GM10847 (cell line): ENCODE measurements at regions not wholly inside any gene's neighbourhood (a gene's known extent, or its start where the extent isn't known, plus 50 kb on each side); places are given as distances from the start of the nearest gene placed in this dataset.

Source experiments
- POLR2A ChIP-seq: IDR thresholded peaks from 2 replicates; pipeline ENCODE4 v1.6.1; 2011; ENCODE audit not compliant: insufficient read length; ENCODE audit errors: extremely low read depth

DNA sequence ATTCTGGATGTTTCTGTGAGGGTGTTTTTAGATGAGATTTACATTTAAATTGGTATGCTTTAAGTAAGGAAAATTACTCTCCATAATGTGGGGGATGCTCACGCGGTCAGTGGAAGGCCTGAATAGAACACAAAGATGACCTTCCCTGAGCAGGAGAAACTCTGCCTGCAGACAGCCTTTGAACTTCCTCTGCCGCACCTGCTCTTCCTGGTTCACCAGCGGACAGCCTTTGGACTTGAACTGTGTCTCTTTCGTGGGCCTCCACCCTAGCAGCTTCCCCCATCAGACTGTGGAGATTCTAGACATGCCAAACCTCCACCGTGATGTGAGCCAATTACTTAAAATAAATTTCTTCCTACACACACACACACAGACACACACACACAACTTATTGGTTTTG, 210.7 kb downstream of the EFCAB11 start:
- no peak for TF ChIP-seq POLR2A

DNA sequence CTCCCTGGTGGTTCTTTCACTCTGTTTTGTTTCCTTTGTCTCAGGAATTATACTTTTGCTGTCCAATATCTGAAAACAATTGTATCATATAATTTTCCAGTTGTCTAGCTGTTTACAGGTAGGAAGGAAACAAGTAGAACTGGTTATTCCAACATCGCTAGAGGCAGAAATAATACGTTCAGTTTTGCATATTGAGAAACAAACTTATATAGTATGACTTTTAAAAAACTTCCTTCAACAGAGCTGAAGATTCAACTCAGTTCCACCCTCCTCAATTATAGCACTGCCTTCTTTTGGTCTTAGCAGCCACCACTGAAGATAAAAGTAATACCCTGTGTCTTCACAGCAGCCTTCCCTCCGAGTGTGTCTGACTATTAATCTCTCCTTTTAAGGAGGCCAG, 214.3 kb downstream of the EFCAB11 start:
- TF ChIP-seq POLR2A, result no peak

DNA sequence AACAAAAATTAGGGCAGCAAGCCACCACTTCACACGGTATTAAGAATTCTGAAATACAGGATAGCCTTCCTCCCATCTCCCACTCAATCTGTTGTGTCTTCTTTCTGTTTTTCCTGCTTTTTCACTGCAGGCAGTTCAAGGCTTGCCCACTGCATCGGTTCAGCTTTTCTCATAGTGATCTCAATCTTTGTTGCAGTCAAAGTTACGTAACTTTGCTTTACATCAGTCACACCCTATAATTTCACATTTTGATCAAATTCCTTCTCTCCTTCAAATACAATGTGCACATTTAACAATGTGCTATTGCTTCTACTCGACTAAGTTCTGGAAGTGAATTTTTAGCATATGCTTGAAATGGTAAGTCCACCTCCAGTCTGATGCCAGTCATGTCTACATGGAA, 217.6 kb downstream of the EFCAB11 start:
- no peak for TF ChIP-seq POLR2A

DNA sequence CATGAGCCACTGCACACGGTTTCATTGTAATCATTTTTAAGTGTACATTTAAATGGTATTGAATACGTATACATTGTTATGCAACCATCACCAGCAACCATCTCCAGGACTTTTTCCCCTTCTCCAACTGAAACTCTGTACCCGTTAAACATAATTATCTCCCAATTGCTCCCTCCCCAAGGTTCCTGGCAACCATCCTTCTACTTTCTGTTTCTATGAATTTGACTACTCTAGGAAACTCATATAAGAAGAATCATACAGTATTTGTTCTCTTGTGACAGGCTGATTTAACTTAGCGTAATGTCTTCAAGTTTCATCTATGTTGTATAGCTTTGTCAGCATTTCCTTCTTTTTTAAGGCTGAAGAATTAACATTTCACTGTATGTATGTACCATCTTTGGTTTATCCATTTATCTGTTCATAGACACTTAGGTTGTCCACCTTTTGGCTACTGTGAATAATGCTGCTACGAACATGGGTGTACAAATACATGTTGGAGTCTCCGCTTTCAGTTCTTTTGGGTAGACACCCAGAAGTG, 223.1 kb downstream of the EFCAB11 start:
- no peak for TF ChIP-seq POLR2A

DNA sequence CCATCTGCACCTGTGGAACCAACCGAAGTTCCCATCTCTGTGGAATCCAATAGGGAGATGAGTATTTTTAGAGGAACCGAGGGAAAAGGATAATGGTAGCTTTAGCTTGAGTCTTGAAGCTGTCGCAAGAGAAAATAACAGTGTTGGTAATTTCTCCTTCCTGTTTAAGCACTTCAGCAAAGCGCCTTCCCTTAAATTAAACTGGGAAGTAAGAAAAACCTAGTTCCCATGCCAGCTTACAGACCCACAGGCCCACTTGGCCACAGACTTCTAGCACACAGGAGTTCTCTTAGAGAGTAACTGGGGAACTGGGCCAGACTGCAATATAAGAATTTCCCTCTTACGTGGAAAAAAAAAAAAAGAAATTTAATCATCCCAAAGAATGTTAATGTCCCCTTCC, 223.8 kb downstream of the EFCAB11 start:
- no peak for TF ChIP-seq POLR2A

DNA sequence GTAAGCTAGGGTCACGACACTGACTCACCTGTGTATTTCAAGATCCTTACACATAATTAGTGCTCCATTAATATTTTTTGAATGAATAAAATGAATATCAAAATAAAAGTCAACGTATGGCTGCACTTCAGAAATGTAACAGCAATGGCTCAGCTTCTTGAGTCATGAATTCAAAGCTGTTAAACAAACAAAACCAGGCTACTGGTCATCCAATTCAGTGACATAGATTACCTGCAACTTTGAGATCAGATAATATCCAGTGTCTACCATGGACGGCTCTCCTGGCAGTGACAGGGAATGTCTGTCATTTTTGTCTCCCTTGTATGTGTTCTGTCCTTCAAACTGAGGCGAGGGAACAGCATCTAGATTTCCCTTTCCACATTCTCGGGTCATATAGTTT, 225.6 kb downstream of the EFCAB11 start:
- TF ChIP-seq POLR2A, result no peak

DNA sequence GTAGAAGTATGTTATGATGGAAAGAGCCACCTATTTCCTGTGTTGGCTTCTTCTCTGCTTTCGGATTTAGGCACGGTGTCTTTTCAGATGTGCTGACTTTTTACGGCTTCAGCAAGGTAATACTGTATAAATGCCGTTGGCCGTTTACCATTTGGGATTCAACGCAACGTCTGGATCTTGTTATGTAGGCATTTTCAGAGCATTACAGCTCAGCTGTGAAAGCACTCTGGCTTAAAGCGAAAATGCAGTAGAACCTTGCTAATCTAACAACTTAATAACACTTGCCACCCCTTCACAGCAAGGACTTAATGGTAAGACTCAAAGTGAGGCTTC, 229.9 kb downstream of the EFCAB11 start:
- no peak for TF ChIP-seq POLR2A

DNA sequence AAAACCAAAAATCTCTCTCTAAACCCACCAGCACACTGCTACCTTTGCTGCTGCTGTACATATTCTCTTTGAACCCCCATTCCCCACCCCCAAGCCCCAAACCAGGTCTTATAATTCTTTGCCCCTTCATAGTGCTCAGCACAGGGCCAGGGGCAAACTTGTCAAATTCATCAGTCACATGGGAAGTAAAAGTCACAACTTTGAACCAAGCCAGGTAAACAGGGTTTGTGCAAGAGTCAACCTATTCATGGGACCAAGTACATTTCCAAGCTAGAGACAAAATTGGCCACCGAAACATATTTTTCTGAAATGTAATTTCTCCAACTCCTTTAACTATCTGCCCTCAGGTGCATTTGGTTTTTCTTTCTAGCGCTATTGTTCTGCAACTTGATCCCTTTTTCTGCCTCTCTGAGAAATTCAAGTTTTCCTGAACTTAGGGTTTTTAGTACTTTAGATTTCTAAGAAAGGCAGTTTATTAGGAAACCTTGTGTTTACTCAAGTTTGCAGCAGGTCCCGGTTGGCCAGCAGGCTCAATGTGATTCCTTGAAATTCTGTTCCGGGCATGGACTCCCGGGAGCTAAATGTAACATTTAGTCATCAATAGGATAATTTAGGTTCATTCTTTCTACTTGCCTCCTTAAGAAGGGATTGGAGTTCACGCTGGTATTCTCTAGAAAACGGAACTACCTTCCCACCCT, 230.5 kb downstream of the EFCAB11 start:
- TF ChIP-seq POLR2A, result no peak

DNA sequence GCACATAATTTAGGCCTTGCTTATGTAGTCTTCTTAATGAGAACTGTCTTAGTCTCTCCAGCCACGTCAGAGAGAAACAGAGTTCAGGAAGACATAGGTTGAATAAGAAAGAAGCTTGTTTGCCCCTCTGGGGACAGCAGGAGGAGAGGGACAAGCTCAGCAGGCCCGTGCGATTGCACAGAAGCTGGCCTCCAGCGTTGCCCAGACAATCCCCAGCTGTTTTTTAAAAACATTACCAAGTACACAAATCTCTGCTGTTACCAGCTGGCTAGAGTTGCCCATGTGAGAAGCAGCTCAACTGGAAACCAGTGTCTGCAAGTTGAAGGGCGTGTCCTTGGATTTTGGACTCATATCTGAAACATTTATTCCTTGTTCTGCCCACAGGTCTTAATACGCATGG, 232.6 kb downstream of the EFCAB11 start:
- no peak for TF ChIP-seq POLR2A

DNA sequence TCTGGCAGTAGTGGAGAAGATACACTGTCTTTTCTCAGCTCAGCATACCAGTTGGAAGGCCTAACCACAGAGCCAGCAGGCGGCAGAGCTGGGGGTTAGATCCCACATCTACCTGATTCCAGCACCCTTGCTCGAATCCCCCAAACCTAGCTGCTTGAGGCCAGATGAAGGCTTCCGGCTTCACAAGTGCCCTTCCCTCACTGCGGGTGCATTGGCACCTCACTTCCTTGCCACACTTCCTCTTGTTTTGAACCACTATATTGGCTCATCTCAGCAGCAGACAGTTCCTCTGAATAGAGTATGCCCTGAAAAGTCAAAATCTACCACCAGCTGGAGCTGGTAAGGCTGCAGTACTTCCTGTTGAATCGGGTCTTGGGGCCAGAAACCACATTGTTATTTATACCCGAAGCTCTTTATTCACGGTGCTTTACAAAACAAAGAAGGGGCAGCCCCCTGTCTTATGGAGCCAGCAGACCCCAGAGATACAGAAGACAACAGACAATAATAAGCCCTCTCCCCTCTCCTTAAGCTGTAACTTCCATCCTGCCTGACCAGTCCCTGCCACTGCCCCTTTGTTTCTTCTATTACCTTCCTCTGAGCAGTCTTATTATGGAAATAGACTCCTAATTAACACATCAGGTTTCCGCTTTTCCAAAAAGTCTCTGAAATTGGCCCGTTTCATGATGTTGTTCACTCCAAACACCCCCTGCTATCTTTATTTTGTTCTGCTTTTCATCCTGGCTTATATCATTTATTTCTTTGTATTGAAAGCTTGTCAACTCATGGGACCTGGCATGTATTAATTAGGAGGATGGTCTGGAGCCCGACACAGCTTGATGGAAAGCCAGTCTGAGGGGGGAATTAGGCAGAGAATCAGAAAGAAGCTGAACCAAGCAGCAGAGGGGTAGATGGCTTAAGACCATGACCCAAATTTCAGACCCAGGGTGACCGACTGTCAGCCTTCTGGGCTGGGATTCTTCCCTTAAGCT, 233.5 kb downstream of the EFCAB11 start:
- TF ChIP-seq POLR2A, result no peak

DNA sequence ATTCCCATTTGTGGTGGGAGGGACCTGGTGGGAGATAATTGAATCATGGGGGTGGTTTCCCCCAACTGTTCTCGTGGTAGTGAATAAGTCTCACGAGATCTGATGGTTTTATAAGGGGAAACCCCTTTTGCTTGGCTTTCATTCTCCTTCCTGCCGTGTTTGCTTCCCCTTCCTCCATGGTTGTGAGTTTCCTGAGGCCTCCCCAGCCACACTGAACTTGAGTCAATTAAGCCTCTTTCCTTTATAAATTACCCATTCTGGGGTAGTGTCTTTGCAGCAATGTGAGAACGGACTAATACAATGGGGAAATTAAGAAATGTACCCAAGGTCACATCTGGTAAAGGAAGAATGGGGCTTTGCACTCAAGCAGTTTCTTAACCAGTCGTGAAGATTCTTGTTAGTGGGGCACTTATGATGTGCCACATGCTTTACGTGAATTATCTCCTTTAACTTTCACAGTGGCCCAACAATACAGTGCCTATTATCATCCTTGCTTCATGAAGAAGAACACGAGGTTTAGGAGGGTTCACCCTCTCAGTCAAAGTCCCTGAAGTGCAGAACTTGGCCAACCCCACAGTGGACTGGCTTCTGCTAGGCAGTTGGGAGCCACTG, 234.3 kb downstream of the EFCAB11 start:
- TF ChIP-seq POLR2A, result no peak

DNA sequence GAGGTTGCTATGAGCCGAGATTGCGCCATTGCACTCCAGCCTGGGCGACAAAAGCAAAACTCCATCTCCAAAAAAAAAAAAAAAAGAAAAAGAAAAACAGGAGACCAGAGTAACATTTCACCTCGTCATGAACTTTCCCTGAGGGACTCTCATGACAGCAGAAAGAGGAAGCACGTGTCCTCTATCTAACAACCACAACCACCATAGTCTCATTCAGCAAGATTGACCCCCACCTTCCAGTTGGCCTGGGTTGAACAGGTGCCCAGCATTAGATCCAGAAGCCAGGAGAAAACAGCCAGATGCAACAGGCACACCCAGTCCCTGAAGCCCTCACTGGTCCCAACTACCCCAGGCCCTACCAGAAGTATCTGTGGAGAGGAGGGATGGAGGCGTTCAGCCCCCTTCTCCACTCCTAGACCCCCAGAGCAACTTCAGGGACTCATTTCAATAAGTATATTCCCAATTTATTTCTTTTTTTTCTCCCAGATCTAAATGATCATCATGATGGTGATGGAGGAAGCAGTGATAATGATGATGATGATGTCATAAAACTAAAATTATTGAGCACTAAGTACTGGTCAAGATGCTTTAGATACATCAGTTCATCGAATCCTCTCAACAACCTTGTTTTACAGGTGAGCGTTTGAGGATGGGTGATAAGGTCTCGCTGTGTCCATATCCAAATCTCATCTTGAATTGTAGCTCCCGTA, 235.0 kb downstream of the EFCAB11 start:
- no peak for TF ChIP-seq POLR2A

DNA sequence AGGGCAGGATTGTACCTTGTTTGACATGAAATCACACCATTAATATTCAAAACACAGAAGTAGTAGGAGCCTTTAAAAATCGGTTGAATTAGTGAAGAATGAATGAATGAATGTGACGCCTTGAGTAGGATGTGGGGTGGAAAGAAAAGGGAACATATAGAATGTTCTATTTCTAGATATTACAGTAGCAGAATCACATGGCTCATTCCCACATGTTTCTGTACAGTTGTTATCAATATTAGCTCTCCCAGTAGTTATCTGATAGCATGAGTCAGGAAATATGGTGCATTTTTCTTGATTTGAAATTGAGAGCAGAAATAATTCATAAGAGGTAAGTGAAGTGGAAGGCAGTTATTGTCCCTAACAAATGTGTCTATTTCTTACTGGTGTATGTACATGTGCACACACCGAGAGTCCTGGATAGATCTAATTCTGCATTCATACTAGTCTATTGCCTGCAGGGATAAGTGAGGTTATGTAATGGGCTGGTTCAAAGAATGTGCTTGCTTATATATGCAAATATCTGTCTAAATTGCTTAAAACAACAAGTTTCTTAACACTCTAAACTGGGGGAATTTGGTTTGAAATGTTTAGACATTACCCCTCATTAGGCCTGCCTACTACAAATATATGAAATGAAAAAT, 245.4 kb downstream of the EFCAB11 start:
- TF ChIP-seq POLR2A, result no peak

DNA sequence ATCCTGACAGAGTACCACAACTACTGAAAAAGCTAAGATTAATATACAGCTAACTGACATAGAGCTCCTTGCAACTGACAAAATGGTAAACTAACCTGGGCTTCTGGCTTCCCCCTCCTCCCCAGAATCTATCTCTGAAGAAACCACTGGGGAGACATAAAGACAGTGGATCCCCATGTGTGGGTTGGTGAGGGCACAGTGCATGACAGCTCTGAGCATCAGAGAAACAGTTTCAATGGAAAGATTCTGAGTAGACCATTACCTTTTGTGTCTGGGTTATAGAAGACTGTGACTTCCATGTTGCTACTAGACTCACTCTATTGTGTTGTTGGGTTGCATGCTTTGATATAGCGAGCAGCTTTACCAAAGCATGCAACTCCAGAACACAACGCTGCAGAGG, 247.4 kb downstream of the EFCAB11 start:
- TF ChIP-seq POLR2A, result no peak

DNA sequence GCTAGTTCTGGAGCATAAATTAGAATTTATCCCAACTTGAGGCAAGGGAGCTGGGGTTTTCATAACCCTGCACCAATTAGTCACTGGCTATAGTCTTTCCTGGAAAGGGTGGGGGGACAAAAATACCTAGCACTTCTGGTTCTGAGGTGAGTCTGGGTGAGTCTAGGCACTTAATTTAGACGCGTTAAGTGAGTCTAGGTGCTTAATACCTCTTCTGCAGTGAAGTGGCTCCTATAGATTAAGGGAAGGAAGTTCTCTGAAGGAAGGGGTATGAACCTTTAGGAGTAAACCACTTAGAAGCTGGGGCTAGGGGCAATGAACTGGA, 251.7 kb downstream of the EFCAB11 start:
- TF ChIP-seq POLR2A, result no peak
